PFSK-1 (cell line): ENCODE measurements at regions not wholly inside any gene's neighbourhood (a gene's known extent, or its start where the extent isn't known, plus 50 kb on each side); places are given as distances from the start of the nearest gene placed in this dataset.

Experiments used
- FOXP2 ChIP-seq: optimal IDR thresholded peaks from 2 replicates; pipeline ENCODE3; 2011; ENCODE audit warnings: borderline replicate concordance, control low read depth, inconsistent platforms; ENCODE audit not compliant: insufficient read depth; ENCODE audit errors: extremely low read length, extremely low read depth
- POLR2AphosphoS5 ChIP-seq: IDR thresholded peaks from 2 replicates; pipeline ENCODE4 v1.6.1; 2012; ENCODE audit warnings: low read depth, mild to moderate bottlenecking, control low read depth, low read length, moderate library complexity
- SIN3A ChIP-seq: IDR thresholded peaks from 2 replicates; pipeline ENCODE4 v1.6.1; 2012; ENCODE audit warnings: mild to moderate bottlenecking, low read length, moderate library complexity, borderline replicate concordance; ENCODE audit not compliant: insufficient read depth
- TAF1 ChIP-seq: IDR thresholded peaks from 2 replicates; pipeline ENCODE4 v1.6.1; 2012; ENCODE audit warnings: low read length, control low read depth, borderline replicate concordance; ENCODE audit not compliant: insufficient read depth
- TF ChIP-seq, protein P1 (sequence below), 2 experiments: IDR thresholded peaks; 2 replicates each; pipeline versions ENCODE4 v1.6.1 to v1.8.0; 2011 to 2012; ENCODE audit warnings: low read depth in 2 of 2, low read length in 2 of 2, control low read depth in 1 of 2, inconsistent platforms in 1 of 2, mild to moderate bottlenecking in 1 of 2, moderate library complexity in 1 of 2; ENCODE audit not compliant: insufficient read depth in 1 of 2

DNA sequence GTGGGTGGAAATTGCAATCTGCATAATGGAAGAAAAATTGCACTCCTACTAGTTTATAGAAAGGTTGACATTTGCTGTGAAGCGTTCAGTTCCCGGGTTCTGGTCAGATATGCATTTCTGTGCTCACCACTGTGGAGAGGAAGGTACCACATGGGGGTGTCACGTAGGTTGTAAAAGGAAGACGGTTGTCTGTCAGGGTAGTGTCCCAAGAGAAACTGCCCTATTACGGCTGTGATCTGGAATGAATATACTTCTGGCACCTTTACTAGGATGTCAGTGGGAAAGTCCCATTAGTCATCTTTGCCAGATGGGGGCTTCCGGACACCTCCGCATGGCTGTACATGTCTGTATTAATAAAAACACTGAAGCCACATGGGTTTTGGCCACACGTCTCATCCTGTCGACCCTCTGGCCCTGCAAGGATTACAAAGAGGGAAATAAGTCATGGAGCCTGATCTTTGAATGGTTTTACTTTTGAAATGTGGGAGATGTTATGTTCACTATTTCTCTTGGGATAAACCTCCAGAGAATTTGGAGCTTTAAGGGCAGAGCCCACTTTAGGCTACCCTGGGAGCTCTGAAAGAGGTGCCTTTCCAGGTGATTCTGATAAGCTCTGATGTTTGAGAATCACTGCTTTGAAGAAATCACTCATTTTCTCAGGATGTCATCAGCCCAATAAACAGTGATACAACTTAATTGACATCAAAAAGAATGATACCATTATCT, 133.9 kb downstream of the AKAP11 start:
- TF ChIP-seq SIN3A (no peak), TAF1 (no peak), FOXP2 (no peak), POLR2AphosphoS5 (no peak)
- TF ChIP-seq, protein P1, sequence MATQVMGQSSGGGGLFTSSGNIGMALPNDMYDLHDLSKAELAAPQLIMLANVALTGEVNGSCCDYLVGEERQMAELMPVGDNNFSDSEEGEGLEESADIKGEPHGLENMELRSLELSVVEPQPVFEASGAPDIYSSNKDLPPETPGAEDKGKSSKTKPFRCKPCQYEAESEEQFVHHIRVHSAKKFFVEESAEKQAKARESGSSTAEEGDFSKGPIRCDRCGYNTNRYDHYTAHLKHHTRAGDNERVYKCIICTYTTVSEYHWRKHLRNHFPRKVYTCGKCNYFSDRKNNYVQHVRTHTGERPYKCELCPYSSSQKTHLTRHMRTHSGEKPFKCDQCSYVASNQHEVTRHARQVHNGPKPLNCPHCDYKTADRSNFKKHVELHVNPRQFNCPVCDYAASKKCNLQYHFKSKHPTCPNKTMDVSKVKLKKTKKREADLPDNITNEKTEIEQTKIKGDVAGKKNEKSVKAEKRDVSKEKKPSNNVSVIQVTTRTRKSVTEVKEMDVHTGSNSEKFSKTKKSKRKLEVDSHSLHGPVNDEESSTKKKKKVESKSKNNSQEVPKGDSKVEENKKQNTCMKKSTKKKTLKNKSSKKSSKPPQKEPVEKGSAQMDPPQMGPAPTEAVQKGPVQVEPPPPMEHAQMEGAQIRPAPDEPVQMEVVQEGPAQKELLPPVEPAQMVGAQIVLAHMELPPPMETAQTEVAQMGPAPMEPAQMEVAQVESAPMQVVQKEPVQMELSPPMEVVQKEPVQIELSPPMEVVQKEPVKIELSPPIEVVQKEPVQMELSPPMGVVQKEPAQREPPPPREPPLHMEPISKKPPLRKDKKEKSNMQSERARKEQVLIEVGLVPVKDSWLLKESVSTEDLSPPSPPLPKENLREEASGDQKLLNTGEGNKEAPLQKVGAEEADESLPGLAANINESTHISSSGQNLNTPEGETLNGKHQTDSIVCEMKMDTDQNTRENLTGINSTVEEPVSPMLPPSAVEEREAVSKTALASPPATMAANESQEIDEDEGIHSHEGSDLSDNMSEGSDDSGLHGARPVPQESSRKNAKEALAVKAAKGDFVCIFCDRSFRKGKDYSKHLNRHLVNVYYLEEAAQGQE (IDR thresholded peaks at IDR 0.05; ENCODE audit: insufficient read depth in 1 of 2, low read depth in 2 of 2, low read length in 2 of 2), result no peak
